DND-41 (cell line): ENCODE measurements at regions not wholly inside any gene's neighbourhood (a gene's known extent, or its start where the extent isn't known, plus 50 kb on each side); places are given as distances from the start of the nearest gene placed in this dataset.

Experiments
- ATAC-seq: fragments of 200-7000 bp; cut with Tn5 transposase; 3 replicates; pipeline ENCODE4 v1.9.1; 2021; ENCODE audit warnings: low read depth; ENCODE audit not compliant: insufficient read depth
- DNase-seq: peaks from one replicate; pipeline ENCODE4 v3.0.0-alpha.2; 2020
- H2AFZ ChIP-seq: 2 replicates; pipeline ENCODE4 v1.6.0; 2012; ENCODE audit warnings: low read depth, low read length
- H3K27ac ChIP-seq: 2 replicates; pipeline ENCODE4 v1.5.1; 2012; ENCODE audit warnings: low read length, inconsistent platforms
- H3K27me3 ChIP-seq: fragments of 200-600 bp; sonication (generic); 2 replicates; pipeline ENCODE4 v1.6.0; 2012; ENCODE audit warnings: low read length, mild to moderate bottlenecking, inconsistent platforms; ENCODE audit not compliant: insufficient read depth, poor library complexity
- H3K36me3 ChIP-seq: 2 replicates; pipeline ENCODE4 v1.5.1; 2012; ENCODE audit warnings: low read length, inconsistent platforms; ENCODE audit not compliant: insufficient read depth
- H3K4me1 ChIP-seq: 2 replicates; pipeline ENCODE4 v1.5.1; 2012; ENCODE audit warnings: mild to moderate bottlenecking, low read length; ENCODE audit not compliant: insufficient read depth
- H3K4me2 ChIP-seq: 2 replicates; pipeline ENCODE4 v1.6.0; 2012; ENCODE audit warnings: mild to moderate bottlenecking, moderate library complexity, low read length, inconsistent platforms; ENCODE audit not compliant: insufficient read depth
- H3K4me3 ChIP-seq, 2 experiments: fragments of 200-600 bp in 1 of 2; shearing (Covaris generic) in 1 of 2; 2 replicates each; pipeline ENCODE4 v1.5.1; 2012 to 2016; ENCODE audit warnings: inconsistent platforms in 2 of 2, low read length in 2 of 2, mild to moderate bottlenecking in 2 of 2, low read depth in 1 of 2, moderate library complexity in 1 of 2
- H3K79me2 ChIP-seq: 2 replicates; pipeline ENCODE4 v1.6.0; 2012; ENCODE audit warnings: low read length, inconsistent platforms; ENCODE audit not compliant: insufficient read depth
- H3K9ac ChIP-seq: 2 replicates; pipeline ENCODE4 v1.6.0; 2012; ENCODE audit warnings: low read depth, mild to moderate bottlenecking, inconsistent platforms, low read length, moderate library complexity
- H3K9me3 ChIP-seq: 2 replicates; pipeline ENCODE4 v1.5.1; 2012; ENCODE audit warnings: low read length, moderate library complexity, mild to moderate bottlenecking, inconsistent platforms; ENCODE audit not compliant: insufficient read depth, severe bottlenecking
- H4K20me1 ChIP-seq: 2 replicates; pipeline ENCODE4 v1.6.0; 2012; ENCODE audit warnings: low read length; ENCODE audit not compliant: insufficient read depth
- EZH2 ChIP-seq: IDR thresholded peaks from 3 replicates; pipeline ENCODE4 v1.6.1; 2012; ENCODE audit warnings: borderline replicate concordance, low read depth, mild to moderate bottlenecking, moderate library complexity, low read length, inconsistent platforms; ENCODE audit not compliant: severe bottlenecking
- TF ChIP-seq, protein P1 (sequence below): IDR thresholded peaks from 2 replicates; pipeline ENCODE4 v1.5.1; 2012; ENCODE audit warnings: borderline replicate concordance, low read length, moderate library complexity, mild to moderate bottlenecking; ENCODE audit not compliant: poor library complexity, severe bottlenecking; ENCODE audit errors: extremely low read depth

- Histone ChIP-seq H3K4me2 (no peak overlapping the region), H3K79me2 (no peaks in the 10 kb centered on the region), H3K36me3 (no peaks in the 10 kb centered on the region), H2AFZ (no peak overlapping the region), H3K4me3 (no peak overlapping the region), H3K9ac (no peak overlapping the region), H4K20me1 (no peaks in the 10 kb centered on the region), H3K4me1 (peaks cover 29% of the 10 kb centered on the region), H3K9me3 (no peaks in the 10 kb centered on the region), H3K27me3 (no peaks in the 10 kb centered on the region), H3K27ac (no peak overlapping the region)
- ATAC-seq (no peak), DNase-seq (no peak)
- TF ChIP-seq, protein P1, sequence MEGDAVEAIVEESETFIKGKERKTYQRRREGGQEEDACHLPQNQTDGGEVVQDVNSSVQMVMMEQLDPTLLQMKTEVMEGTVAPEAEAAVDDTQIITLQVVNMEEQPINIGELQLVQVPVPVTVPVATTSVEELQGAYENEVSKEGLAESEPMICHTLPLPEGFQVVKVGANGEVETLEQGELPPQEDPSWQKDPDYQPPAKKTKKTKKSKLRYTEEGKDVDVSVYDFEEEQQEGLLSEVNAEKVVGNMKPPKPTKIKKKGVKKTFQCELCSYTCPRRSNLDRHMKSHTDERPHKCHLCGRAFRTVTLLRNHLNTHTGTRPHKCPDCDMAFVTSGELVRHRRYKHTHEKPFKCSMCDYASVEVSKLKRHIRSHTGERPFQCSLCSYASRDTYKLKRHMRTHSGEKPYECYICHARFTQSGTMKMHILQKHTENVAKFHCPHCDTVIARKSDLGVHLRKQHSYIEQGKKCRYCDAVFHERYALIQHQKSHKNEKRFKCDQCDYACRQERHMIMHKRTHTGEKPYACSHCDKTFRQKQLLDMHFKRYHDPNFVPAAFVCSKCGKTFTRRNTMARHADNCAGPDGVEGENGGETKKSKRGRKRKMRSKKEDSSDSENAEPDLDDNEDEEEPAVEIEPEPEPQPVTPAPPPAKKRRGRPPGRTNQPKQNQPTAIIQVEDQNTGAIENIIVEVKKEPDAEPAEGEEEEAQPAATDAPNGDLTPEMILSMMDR, result no peak
- TF ChIP-seq EZH2, result no peak
Measured at GRCh38 chr12:92299344-92299743, 153.7 kb upstream of the BTG1 start.

GRCh38 chr12:92297932-92298696 is 152.5 kb upstream of the BTG1 start:
- Histone ChIP-seq H3K9me3 (no peaks in the 10 kb centered on the region), H3K4me2 (no peak overlapping the region), H3K36me3 (no peaks in the 10 kb centered on the region), H4K20me1 (no peaks in the 10 kb centered on the region), H3K27me3 (no peaks in the 10 kb centered on the region), H2AFZ (peak overlapping the region; percentile 53; the same call in 1 of the 2 replicates), H3K4me3 (no peak overlapping the region), H3K27ac (peak overlapping the region; percentile 26; the same call in 1 of the 2 replicates), H3K9ac (no peak overlapping the region), H3K4me1 (peaks cover 29% of the 10 kb centered on the region), H3K79me2 (no peaks in the 10 kb centered on the region)
- DNase-seq (no peak), ATAC-seq (peak; percentile 48; the same call in 1 of the 3 replicates)
- TF ChIP-seq, protein P1, result no peak

DNA sequence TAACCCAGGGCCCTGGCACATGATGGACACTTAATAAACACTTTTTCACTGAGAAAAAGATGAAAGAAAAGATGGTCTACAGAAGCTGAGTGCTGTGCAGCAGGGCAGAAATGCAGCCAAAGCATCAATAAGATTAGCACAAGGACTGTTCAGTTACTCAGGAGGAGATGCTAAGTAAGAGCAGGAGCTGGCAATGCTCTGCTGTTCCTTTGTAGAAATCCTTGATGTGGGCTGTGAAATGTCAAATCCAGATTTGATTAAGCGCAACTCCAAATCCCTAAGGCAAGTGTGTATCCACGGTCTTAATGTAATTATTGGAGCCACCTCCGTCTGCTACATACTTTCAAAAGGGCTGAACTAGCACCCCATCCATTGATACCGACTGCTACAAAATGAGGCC is 151.8 kb upstream of the BTG1 start:
- no peak for DNase-seq
- H3K4me3 ChIP-seq, result no peak overlapping the region
- no peaks in the 10 kb centered on the region for H3K27me3 ChIP-seq
- ATAC-seq, result no peak
- no peak overlapping the region for H3K4me2 ChIP-seq
- no peak overlapping the region for H3K9ac ChIP-seq
- TF ChIP-seq EZH2, result no peak
- TF ChIP-seq, protein P1, result no peak
- H3K79me2 ChIP-seq, result no peaks in the 10 kb centered on the region
- H3K9me3 ChIP-seq, result no peaks in the 10 kb centered on the region
- H3K4me1 ChIP-seq, result peaks cover 29% of the 10 kb centered on the region
- H2AFZ ChIP-seq, result peak overlapping the region; percentile 53
- no peaks in the 10 kb centered on the region for H4K20me1 ChIP-seq
- no peaks in the 10 kb centered on the region for H3K36me3 ChIP-seq
- H3K27ac ChIP-seq, result peak overlapping the region; percentile 48

- Histone ChIP-seq H3K9ac (no peak overlapping the region), H3K27me3 (no peaks in the 10 kb centered on the region), H3K9me3 (no peaks in the 10 kb centered on the region), H2AFZ (0 out of 2 replicates have a peak overlapping the region, but pooled peaks have one; percentile 42), H3K4me2 (no peak overlapping the region), H3K36me3 (no peaks in the 10 kb centered on the region), H3K27ac (peak overlapping the region; percentile 24; the same call in 1 of the 2 replicates), H3K4me3 (no peak overlapping the region), H4K20me1 (no peaks in the 10 kb centered on the region), H3K4me1 (peaks cover 29% of the 10 kb centered on the region), H3K79me2 (no peaks in the 10 kb centered on the region)
- no peak for TF ChIP-seq EZH2
- TF ChIP-seq, protein P1, result no peak
- ATAC-seq, result no peak
- DNase-seq, result no peak
Measured at GRCh38 chr12:92295523-92295922, 149.9 kb upstream of the BTG1 start.
